ENCODE measurements at regions not wholly inside any gene's neighbourhood (a gene's known extent, or its start where the extent isn't known, plus 50 kb on each side); places are given as distances from the start of the nearest gene placed in this dataset.

DNA sequence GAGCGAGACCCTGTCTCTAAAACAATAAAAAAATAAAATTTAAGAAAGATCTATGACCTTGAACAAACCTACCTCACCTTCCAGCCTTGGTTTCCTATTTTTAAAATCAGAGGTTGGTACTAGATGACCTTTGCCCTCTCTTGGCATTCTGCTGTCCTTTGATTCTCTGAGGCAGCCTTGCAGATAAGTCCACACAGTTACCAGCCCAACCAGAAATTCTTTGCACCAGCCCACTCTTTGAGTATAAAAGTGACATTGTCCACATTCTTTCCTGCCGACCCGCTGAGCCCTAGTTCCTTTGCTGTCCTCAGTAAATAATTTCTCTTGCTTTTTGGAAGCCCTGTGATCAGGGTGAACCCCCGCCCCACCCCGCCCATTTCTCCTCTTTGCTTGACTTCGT is 150.4 kb downstream of the PHETA1 start:
- H3K9me3 Mint-ChIP-seq, result no peaks in the 10 kb centered on the region
- H3K27me3 Mint-ChIP-seq (ENCODE audit: low read depth), result peaks cover 15% of the 10 kb centered on the region
- no peaks in the 10 kb centered on the region for H3K36me3 Mint-ChIP-seq (ENCODE audit: low read depth)
- no peak overlapping the region for H3K4me3 Mint-ChIP-seq
- TF ChIP-seq, protein P1, sequence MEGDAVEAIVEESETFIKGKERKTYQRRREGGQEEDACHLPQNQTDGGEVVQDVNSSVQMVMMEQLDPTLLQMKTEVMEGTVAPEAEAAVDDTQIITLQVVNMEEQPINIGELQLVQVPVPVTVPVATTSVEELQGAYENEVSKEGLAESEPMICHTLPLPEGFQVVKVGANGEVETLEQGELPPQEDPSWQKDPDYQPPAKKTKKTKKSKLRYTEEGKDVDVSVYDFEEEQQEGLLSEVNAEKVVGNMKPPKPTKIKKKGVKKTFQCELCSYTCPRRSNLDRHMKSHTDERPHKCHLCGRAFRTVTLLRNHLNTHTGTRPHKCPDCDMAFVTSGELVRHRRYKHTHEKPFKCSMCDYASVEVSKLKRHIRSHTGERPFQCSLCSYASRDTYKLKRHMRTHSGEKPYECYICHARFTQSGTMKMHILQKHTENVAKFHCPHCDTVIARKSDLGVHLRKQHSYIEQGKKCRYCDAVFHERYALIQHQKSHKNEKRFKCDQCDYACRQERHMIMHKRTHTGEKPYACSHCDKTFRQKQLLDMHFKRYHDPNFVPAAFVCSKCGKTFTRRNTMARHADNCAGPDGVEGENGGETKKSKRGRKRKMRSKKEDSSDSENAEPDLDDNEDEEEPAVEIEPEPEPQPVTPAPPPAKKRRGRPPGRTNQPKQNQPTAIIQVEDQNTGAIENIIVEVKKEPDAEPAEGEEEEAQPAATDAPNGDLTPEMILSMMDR (conservative IDR thresholded peaks at IDR 0.05), result no peak
- DNase-seq (ENCODE audit: low read depth, low spot score), result no peak
- H3K4me1 Mint-ChIP-seq, result peaks cover 14% of the 10 kb centered on the region
- no peak overlapping the region for H3K27ac Mint-ChIP-seq (ENCODE audit: unreplicated experiment)

- no peaks in the 10 kb centered on the region for H3K36me3 Mint-ChIP-seq (ENCODE audit: low read depth)
- no peaks in the 10 kb centered on the region for H3K9me3 Mint-ChIP-seq
- H3K4me1 Mint-ChIP-seq, result peaks cover 10% of the 10 kb centered on the region
- TF ChIP-seq, protein P1 (conservative IDR thresholded peaks at IDR 0.05), result no peak
- DNase-seq (ENCODE audit: low read depth, low spot score), result no peak
- no peak overlapping the region for H3K27ac Mint-ChIP-seq (ENCODE audit: unreplicated experiment)
- H3K27me3 Mint-ChIP-seq (ENCODE audit: low read depth), result peaks cover 30% of the 10 kb centered on the region
- H3K4me3 Mint-ChIP-seq, result no peak overlapping the region
Observed at GRCh38 chr12:111216387-111217159, 152.3 kb downstream of the PHETA1 start.

DNA sequence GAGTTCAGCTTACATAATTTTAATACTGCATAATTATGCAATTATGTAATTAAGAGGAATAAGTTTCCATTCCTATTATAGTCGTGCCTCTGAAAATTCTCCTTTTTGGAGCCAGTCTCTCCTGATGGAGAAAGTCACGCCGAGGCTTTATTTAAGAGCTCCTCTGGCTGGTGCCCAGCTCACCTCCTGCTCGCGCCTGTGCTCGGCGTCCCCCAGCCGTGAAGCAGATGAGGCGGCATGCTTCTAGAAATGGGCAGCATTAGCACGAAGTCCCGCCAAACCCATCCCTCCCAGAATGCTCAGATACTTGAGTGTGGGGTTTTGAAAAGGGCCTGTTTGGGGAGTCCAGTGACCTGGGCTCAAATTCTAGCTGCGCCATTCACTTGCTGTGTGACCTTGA is 153.0 kb downstream of the PHETA1 start:
- TF ChIP-seq, protein P1 (conservative IDR thresholded peaks at IDR 0.05), result no peak
- no peak overlapping the region for H3K4me3 Mint-ChIP-seq
- H3K4me1 Mint-ChIP-seq, result peaks cover 6% of the 10 kb centered on the region
- no peak overlapping the region for H3K27ac Mint-ChIP-seq (ENCODE audit: unreplicated experiment)
- peaks cover 34% of the 10 kb centered on the region for H3K27me3 Mint-ChIP-seq (ENCODE audit: low read depth)
- H3K9me3 Mint-ChIP-seq, result no peaks in the 10 kb centered on the region
- DNase-seq (ENCODE audit: low read depth, low spot score), result no peak
- H3K36me3 Mint-ChIP-seq (ENCODE audit: low read depth), result no peaks in the 10 kb centered on the region

- no peak overlapping the region for H3K4me3 Mint-ChIP-seq
- no peak overlapping the region for H3K27ac Mint-ChIP-seq (ENCODE audit: unreplicated experiment)
- TF ChIP-seq, protein P1 (conservative IDR thresholded peaks at IDR 0.05), result no peak
- no peaks in the 10 kb centered on the region for H3K9me3 Mint-ChIP-seq
- H3K4me1 Mint-ChIP-seq, result peaks cover 6% of the 10 kb centered on the region
- DNase-seq (ENCODE audit: low read depth, low spot score), result no peak
- peaks cover 40% of the 10 kb centered on the region for H3K27me3 Mint-ChIP-seq (ENCODE audit: low read depth)
- no peaks in the 10 kb centered on the region for H3K36me3 Mint-ChIP-seq (ENCODE audit: low read depth)
Observed at GRCh38 chr12:111214401-111214800, 154.5 kb downstream of the PHETA1 start.

DNA sequence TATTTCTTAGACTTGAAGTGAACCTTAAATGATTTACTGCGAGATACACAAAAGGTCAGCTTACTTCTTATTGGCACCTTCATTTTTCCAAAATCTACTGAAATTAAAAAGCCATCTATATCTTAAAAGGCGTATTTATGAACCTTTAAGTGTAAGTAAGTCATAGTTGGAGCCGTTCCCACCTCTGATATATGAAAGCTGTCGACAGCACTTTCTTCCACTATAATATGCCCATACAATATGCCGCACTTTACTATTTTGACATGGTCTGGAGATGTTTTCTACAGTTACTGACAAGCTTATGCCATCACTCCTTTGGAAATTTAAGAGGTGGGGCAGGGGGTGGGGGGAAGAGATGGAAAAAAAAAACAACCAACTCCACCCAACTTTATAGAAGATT is 155.3 kb downstream of the PHETA1 start:
- H3K36me3 Mint-ChIP-seq (ENCODE audit: low read depth), result no peaks in the 10 kb centered on the region
- no peak for DNase-seq (ENCODE audit: low read depth, low spot score)
- H3K27me3 Mint-ChIP-seq (ENCODE audit: low read depth), result peaks cover 44% of the 10 kb centered on the region
- no peak overlapping the region for H3K27ac Mint-ChIP-seq (ENCODE audit: unreplicated experiment)
- TF ChIP-seq, protein P1 (conservative IDR thresholded peaks at IDR 0.05), result no peak
- no peak overlapping the region for H3K4me3 Mint-ChIP-seq
- H3K9me3 Mint-ChIP-seq, result no peaks in the 10 kb centered on the region
- H3K4me1 Mint-ChIP-seq, result peaks cover 2% of the 10 kb centered on the region

Measured in neural crest cell (in vitro differentiated cells).